SK-N-SH (cell line): ENCODE measurements at regions not wholly inside any gene's neighbourhood (a gene's known extent, or its start where the extent isn't known, plus 50 kb on each side); places are given as distances from the start of the nearest gene placed in this dataset.

Experiments used
- CTCF ChIP-seq: fragments of 200-600 bp; sonication (generic); IDR thresholded peaks from 2 replicates; pipeline ENCODE4 v1.6.1; 2017; ENCODE audit warnings: antibody characterized with exemption, mild to moderate bottlenecking, moderate library complexity
- JUND ChIP-seq: IDR thresholded peaks from 2 replicates; pipeline ENCODE4 v1.4.0; 2012
- POLR2AphosphoS5 ChIP-seq: IDR thresholded peaks from 2 replicates; pipeline ENCODE4 v1.6.1; 2012; ENCODE audit warnings: low read depth, low read length
- REST ChIP-seq: IDR thresholded peaks from 2 replicates; pipeline ENCODE4 v1.6.1; 2012; ENCODE audit warnings: mild to moderate bottlenecking, low read depth, low read length, moderate library complexity
- SMC3 ChIP-seq: IDR thresholded peaks from 2 replicates; pipeline ENCODE4 v1.6.1; 2012; ENCODE audit warnings: low read depth, low read length, improper control_type of control experiment
- USF1 ChIP-seq: IDR thresholded peaks from 2 replicates; pipeline ENCODE4 v1.4.0; 2012; ENCODE audit warnings: low read depth, borderline replicate concordance

- no peak for TF ChIP-seq CTCF
- no peak for TF ChIP-seq POLR2AphosphoS5
- no peak for TF ChIP-seq SMC3
- no peak for TF ChIP-seq JUND
- no peak for TF ChIP-seq USF1
- TF ChIP-seq REST: no peak
Measured at GRCh38 chr4:54155936-54156335, 56.0 kb downstream of the GSX2 start.
